ENCODE measurements at regions not wholly inside any gene's neighbourhood (a gene's known extent, or its start where the extent isn't known, plus 50 kb on each side); places are given as distances from the start of the nearest gene placed in this dataset.

- TF ChIP-seq SIN3A (IDR thresholded peaks at IDR 0.05; ENCODE audit: borderline replicate concordance, insufficient read depth, low read length) (no peak), FOXP2 (optimal IDR thresholded peaks at IDR 0.05; ENCODE audit: borderline replicate concordance, extremely low read depth, extremely low read length, insufficient read depth) (no peak), TAF1 (IDR thresholded peaks at IDR 0.05; ENCODE audit: borderline replicate concordance, insufficient read depth, low read length) (no peak), POLR2AphosphoS5 (IDR thresholded peaks at IDR 0.05; ENCODE audit: low read depth, low read length) (no peak), REST (IDR thresholded peaks at IDR 0.05; ENCODE audit: insufficient read depth in 1 of 2, low read depth in 2 of 2, low read length in 2 of 2) (no peak)
Measured at GRCh38 chr20:11820838-11821237, 96.9 kb upstream of the BTBD3 start.

DNA sequence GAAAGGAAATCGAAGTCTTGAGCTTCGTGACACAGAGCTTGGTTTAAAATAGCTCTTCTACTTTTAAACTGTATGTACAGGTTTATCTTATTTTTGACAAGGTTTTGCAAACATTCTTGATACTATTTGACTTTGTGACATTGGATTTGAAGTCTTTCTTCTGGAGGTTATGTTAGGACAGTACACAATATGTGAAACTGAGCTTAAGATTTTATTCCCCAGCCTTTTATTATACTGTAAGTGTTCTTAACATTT lies 95.2 kb upstream of the BTBD3 start:
- TF ChIP-seq SIN3A (IDR thresholded peaks at IDR 0.05; ENCODE audit: borderline replicate concordance, insufficient read depth, low read length): no peak
- TF ChIP-seq FOXP2 (optimal IDR thresholded peaks at IDR 0.05; ENCODE audit: borderline replicate concordance, extremely low read depth, extremely low read length, insufficient read depth): no peak
- TF ChIP-seq REST (IDR thresholded peaks at IDR 0.05; ENCODE audit: insufficient read depth in 1 of 2, low read depth in 2 of 2, low read length in 2 of 2): no peak
- TF ChIP-seq POLR2AphosphoS5 (IDR thresholded peaks at IDR 0.05; ENCODE audit: low read depth, low read length): no peak
- no peak for TF ChIP-seq TAF1 (IDR thresholded peaks at IDR 0.05; ENCODE audit: borderline replicate concordance, insufficient read depth, low read length)

DNA sequence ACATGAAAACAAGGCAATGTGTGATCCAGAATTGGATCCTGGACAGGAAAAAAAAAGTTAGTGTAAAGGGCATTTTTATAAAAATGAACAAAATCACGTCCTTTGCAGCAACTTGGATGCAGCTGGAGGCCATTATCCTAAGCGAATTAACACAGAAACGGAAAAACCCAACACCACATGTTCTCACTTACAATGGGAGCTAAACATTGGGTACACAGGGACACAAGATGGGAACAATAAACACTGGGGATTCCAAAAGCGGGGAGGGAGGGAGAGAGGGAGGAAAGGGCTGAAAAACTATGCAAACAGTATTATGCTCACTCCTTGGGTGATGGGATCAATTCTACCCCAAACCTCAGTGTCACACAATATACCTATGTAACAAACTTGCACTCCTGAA lies 91.4 kb upstream of the BTBD3 start:
- TF ChIP-seq SIN3A (IDR thresholded peaks at IDR 0.05; ENCODE audit: borderline replicate concordance, insufficient read depth, low read length) (no peak), POLR2AphosphoS5 (IDR thresholded peaks at IDR 0.05; ENCODE audit: low read depth, low read length) (no peak), REST (IDR thresholded peaks at IDR 0.05; ENCODE audit: insufficient read depth in 1 of 2, low read depth in 2 of 2, low read length in 2 of 2) (no peak), TAF1 (IDR thresholded peaks at IDR 0.05; ENCODE audit: borderline replicate concordance, insufficient read depth, low read length) (no peak), FOXP2 (optimal IDR thresholded peaks at IDR 0.05; ENCODE audit: borderline replicate concordance, extremely low read depth, extremely low read length, insufficient read depth) (no peak)

DNA sequence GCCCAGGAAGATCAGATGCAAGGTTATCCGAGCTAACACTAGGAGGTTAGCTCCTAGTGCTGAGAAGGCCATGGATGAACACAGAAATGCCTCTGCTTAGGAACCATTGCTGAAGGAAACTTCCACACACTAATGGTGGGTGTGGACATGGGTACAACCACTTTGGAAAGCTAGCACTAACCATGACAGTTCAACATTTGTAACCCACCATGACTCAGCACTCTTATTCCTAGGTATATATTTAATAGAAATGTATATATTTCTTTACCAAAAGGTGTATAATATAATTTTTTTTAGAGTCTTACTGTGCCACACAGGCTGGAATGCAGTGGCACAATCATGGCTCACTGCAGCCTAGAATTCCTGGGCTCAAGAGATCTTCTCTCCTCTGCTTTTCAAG lies 85.3 kb upstream of the BTBD3 start:
- TF ChIP-seq REST (IDR thresholded peaks at IDR 0.05; ENCODE audit: insufficient read depth in 1 of 2, low read depth in 2 of 2, low read length in 2 of 2) (no peak), TAF1 (IDR thresholded peaks at IDR 0.05; ENCODE audit: borderline replicate concordance, insufficient read depth, low read length) (no peak), POLR2AphosphoS5 (IDR thresholded peaks at IDR 0.05; ENCODE audit: low read depth, low read length) (no peak), FOXP2 (optimal IDR thresholded peaks at IDR 0.05; ENCODE audit: borderline replicate concordance, extremely low read depth, extremely low read length, insufficient read depth) (no peak), SIN3A (IDR thresholded peaks at IDR 0.05; ENCODE audit: borderline replicate concordance, insufficient read depth, low read length) (no peak)

DNA sequence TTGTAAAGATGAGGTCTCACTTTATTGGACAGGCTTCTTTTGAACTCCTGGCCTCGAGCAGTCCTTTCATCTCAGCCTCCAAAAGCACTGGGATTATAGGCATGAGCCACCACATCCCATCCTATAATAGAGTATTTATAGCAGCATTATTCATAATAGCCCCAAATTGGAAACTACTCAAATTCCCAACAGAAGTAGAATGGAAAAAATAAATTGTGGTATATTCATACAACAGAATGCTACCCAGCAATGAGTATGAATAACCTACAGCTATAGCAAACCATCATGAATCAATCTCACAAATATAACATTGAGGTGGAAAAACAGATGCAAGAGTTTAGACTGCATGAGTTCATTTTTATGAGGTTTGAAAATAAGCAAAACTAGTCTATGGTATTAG lies 84.8 kb upstream of the BTBD3 start:
- no peak for TF ChIP-seq TAF1 (IDR thresholded peaks at IDR 0.05; ENCODE audit: borderline replicate concordance, insufficient read depth, low read length)
- no peak for TF ChIP-seq POLR2AphosphoS5 (IDR thresholded peaks at IDR 0.05; ENCODE audit: low read depth, low read length)
- no peak for TF ChIP-seq SIN3A (IDR thresholded peaks at IDR 0.05; ENCODE audit: borderline replicate concordance, insufficient read depth, low read length)
- TF ChIP-seq REST (IDR thresholded peaks at IDR 0.05; ENCODE audit: insufficient read depth in 1 of 2, low read depth in 2 of 2, low read length in 2 of 2): no peak
